HG02623 (cell line): ENCODE measurements at regions not wholly inside any gene's neighbourhood (a gene's known extent, or its start where the extent isn't known, plus 50 kb on each side); places are given as distances from the start of the nearest gene placed in this dataset.

Experiments
- ATAC-seq: cut with Tn5 transposase; IDR thresholded peaks from one replicate; pipeline ENCODE4 v1.9.1; 2021; ENCODE audit warnings: moderate library complexity; ENCODE audit not compliant: unreplicated experiment

DNA sequence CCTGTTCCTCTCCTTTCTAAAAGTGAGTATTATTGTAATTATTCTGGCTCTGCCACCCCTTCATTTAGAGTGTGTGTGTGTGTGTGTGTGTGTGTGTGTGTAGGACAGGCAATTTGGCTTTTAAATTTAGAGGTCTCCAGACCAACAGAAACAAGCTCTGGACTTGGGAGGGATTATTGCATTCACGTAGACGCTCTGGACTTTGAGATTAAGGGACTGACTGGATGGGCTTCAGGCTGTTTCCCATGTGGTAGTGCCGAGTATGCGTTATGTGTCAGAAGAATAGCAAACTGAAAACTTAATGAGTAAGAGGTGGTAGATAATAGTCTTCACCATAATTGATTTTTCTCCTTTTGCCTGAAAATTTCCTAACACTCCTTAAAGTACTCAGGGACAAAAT is 281.9 kb downstream of the USP25 start:
- ATAC-seq: no peak

- no peak for ATAC-seq
These were observed 283.8 kb downstream of the USP25 start for GRCh38 chr21:16013570-16013969.

- ATAC-seq: no peak
These were observed 291.1 kb downstream of the USP25 start for GRCh38 chr21:16020878-16021277.

DNA sequence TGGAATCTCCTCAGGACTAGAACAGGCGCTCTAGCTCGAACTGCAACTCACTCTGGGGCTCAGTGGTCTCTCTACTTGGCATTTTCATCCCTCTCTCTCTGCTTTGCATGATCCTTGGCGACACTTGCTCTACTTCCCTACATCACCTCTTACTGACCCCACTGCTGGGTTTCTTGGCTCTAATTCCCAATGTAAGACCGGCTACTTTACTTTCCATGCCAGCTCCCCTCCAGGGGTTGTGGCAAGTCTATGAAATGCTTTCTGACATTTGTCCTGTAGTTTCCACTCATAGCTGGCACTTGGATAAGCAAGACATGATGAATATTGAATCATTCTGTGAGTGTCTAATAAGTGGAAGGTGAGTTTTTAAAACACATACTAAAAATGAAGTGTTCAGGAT is 292.3 kb downstream of the USP25 start:
- ATAC-seq: no peak

DNA sequence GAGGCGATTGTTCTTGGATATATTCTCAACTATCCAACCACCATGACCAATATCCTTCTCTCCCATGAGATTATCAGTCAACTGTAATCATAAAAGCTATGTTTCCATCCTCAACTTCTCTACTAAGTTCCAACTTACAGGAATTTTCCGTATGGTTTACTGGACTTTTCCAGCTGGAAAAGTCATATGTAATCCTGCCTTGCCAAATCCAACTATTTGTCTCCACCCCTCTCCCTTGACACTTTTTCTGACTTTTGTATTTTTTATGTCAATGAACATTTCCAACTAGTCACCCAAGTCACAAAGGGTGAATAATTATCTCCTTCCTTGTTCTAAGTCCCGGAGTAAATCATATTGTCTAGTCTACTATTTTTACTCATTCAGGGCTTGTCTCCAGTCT is 293.1 kb downstream of the USP25 start:
- no peak for ATAC-seq

DNA sequence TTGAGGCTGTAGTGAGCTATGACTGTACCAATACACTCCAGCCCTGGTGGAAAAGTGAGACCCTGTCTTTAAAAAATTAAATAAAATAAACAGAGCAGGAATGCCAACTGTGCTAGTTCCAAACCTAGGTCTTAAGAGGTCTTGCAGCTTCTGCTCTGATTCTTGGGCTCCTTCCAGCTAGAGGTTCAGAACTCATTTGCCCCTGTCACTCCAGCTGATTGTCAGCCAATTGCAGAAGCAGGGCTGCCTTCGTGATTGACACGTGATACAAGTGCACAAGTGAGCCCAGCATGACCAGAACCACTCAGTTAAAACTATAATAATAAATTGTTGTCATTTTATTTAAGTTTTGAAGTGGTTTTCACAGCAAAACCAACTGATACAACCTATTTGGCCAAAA is 298.4 kb downstream of the USP25 start:
- no peak for ATAC-seq

- ATAC-seq: no peak
These were observed 299.2 kb downstream of the USP25 start for GRCh38 chr21:16028941-16029464.

DNA sequence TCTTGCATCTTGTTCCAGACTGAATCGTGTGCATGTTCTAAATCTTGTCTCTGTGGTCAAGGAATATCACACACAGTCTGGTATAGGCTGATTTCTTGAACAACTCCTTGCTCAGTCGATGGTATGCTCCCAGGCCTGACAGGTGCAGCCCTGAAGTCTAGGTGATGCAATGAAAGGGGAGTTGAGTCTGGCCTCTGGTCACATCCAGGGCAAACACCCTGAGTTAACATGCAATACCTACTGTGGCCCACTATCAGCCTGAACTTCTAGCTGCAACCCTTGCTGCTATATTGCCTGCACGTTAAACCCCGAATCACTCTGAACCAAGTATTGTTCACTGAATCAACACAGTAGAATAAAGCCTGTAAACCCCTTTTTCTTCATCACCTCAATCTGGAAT is 303.4 kb downstream of the USP25 start:
- no peak for ATAC-seq

DNA sequence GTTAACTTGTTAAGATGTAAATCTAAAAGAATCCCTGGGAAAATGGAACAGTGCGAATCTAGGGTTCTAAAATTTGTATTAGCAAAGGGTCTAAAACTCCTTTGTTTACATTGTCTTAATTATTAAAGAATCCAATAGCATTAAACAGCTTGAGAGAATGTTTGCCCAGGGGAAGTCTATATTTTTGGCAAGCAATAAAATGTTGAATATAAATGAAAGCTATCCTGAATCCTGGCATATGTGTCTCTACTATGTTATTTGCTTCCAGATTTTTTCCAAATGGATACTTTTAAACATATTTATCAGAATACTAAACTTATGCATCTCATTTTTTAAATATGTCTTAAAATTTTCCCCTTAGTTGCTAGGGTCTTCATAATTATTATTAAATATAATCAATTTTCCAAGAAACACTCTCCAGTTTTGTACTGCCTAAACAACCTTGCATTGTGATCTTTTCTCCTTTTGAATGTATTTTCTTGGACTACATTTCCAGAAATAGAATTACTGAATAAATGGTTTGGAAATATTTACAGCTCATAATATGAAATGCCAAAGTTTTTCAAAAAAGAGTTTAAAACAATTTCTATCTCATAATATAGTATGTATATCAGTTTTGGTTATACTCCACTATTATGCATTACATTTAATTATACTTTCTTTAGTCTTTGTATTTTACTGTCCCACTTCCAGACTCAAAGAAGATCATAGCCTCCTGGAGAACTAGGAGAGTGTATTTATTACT is 304.8 kb downstream of the USP25 start:
- no peak for ATAC-seq

GRCh38 chr21:16037421-16037955 is 307.7 kb downstream of the USP25 start:
- no peak for ATAC-seq

DNA sequence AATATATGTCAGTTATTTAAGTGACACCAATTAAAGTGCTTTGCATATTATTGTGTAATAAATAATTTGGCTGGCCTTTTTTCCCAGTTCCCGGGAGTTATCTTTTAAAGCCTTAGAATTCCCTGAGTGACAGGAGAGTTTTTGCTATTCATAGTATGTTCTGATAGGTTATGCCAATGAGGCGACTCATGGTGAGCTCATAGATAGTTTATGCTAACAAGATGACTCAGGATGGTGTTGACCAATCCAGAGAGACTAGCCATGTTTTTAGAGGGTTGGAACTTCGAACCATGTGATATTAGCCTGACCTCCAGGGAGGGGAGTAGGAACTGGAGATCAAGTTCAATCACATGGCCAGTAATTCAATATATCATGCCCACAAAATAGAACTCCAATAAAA is 310.8 kb downstream of the USP25 start:
- no peak for ATAC-seq

GRCh38 chr21:16044676-16045075 is 314.9 kb downstream of the USP25 start:
- ATAC-seq: no peak

DNA sequence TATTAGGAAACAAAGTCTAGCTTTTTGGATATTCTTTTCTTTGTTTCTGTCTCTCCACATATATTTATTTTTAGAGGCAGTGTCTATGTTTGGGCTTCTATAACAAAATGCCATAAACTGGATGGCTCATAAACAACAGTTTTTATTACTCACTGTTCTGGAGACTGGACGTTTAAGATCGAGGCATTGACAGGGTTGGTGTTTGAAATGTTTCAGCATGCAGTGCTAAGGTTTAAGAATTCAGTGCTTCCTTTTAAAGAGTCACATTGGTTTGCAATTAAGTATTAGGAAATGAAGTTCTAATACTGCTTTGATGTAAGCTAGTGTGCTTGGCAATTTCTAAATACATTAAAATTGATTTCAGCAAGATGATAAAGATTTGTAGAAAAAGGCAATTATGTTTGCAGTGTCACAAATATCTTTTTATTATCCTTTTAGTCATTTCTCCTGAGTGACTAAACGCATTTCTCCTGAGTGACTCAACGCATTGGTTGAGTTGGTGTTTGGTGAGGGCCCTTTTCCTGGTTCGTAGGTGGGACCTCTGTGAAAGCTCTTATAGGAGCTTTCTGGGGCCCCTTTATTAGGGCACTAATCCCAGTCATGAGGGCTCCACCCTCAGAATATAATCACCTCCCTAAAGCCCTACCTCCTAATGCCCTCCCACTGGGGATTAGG is 317.0 kb downstream of the USP25 start:
- ATAC-seq: no peak

DNA sequence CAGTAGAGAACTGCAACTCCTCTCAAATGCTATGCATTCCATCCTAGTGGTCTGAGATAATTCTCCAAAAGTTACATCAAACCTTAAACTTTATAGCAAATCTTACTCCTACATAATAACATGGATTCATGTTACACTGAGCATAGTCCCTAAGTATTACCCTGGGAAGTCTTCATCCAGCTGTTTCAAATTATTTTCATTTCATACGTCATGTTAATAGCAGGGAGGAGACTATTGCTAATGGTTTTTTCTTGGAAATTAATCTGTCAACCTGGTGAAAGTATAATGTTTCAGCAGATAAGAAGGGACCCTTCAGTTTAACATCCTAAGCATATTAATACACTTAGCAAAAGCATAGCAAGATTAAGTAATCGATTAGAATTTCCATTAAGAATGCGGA is 318.1 kb downstream of the USP25 start:
- ATAC-seq: no peak

DNA sequence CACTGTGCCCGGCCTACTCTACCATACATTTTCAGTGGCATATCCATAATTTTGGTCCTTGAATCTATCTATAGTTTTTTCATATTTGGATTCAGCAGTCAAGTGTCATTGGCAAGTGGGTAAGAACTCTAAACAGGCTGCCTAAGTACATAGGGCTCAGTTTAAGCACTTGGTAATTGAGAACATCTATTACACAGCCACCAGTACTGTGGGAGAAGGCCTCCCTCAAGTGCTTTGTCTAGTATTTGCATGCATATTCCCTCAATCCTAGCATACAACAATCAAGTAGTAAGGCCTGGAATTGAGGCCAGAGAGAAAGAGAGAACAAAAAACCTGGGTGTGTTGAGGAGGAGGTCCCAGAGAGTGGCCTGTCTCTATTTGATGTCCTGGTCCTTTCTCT is 325.2 kb downstream of the USP25 start:
- ATAC-seq: no peak

- ATAC-seq: no peak
These were observed 329.1 kb downstream of the USP25 start for GRCh38 chr21:16058896-16059295.

GRCh38 chr21:16059981-16060380 is 330.2 kb downstream of the USP25 start:
- no peak for ATAC-seq

DNA sequence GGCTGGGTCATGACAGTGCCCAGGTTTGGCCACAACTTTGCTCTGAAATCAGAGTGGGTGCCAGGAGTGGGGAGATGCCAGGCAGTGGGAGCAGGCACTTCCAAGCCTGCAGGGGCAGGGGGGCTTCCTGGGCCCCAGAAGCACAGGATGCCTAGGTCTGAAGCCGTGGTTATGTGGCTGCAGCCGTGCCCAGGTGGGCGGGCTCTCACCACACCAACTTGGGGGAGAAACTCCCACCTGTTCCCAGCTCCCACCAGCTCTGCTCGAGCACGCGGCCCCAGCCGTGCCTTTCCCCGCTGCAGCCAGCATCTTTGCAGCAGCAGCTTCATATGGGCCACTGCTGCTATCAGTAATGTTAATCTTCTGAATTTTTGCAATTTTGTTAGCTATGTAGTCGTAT is 331.4 kb downstream of the USP25 start:
- ATAC-seq: no peak

DNA sequence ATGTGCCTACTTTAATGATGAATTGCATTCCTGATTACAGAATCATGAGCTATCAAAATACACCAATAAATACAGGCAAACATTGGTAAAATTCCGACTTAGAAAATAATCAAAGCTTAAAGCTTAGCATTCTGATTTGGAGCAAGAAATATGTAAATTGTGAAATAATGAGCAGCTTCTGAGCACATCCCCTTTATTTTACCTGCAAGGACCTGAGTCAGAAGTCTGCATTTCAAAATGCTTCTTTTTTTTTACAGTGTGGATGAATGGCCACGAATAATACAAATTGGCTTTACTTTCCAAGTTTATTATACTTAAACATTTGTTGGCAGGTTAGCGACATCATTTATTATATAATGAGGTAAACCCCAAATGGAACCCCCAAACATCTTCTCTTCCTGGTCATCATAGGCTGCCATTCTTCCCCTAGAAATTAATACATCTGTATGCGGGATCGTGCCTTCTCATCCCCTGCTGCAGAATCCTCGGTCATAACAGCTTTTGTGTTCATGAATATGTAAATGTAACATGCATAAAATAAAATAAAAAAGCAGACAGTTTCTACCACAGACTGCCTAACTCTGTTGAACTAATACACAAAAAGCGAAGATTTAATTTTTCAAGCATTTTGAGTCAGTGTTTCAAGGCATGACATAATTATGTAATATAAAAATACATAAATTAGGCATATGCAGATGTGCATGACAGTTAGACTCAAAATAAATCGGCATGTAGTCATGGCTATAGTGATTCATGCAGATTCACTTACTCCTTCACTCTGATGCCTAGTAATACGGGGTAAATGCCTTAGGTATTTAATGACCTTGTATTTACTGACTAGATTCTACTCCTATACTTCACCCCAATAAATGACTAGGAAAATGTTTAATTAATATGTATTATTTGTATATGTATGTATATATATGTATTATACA is 339.7 kb downstream of the USP25 start:
- no peak for ATAC-seq

GRCh38 chr21:16070207-16070651 is 340.4 kb downstream of the USP25 start:
- ATAC-seq: no peak

- no peak for ATAC-seq
These were observed 341.3 kb downstream of the USP25 start for GRCh38 chr21:16071092-16071491.
